ENCODE measurements at regions not wholly inside any gene's neighbourhood (a gene's known extent, or its start where the extent isn't known, plus 50 kb on each side); places are given as distances from the start of the nearest gene placed in this dataset.

GRCh38 chr4:106486533-106486932 lies 118.0 kb upstream of the GIMD1 start:
- TF ChIP-seq, protein P1, sequence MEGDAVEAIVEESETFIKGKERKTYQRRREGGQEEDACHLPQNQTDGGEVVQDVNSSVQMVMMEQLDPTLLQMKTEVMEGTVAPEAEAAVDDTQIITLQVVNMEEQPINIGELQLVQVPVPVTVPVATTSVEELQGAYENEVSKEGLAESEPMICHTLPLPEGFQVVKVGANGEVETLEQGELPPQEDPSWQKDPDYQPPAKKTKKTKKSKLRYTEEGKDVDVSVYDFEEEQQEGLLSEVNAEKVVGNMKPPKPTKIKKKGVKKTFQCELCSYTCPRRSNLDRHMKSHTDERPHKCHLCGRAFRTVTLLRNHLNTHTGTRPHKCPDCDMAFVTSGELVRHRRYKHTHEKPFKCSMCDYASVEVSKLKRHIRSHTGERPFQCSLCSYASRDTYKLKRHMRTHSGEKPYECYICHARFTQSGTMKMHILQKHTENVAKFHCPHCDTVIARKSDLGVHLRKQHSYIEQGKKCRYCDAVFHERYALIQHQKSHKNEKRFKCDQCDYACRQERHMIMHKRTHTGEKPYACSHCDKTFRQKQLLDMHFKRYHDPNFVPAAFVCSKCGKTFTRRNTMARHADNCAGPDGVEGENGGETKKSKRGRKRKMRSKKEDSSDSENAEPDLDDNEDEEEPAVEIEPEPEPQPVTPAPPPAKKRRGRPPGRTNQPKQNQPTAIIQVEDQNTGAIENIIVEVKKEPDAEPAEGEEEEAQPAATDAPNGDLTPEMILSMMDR (IDR thresholded peaks at IDR 0.05), result no peak
- no peak for TF ChIP-seq POLR2AphosphoS5 (IDR thresholded peaks at IDR 0.05)
- TF ChIP-seq EP300 (IDR thresholded peaks at IDR 0.05), result no peak
- TF ChIP-seq POLR2A (IDR thresholded peaks at IDR 0.05), result no peak
